ENCODE measurements at regions not wholly inside any gene's neighbourhood (a gene's known extent, or its start where the extent isn't known, plus 50 kb on each side); places are given as distances from the start of the nearest gene placed in this dataset.

- TF ChIP-seq SP1 (IDR thresholded peaks at IDR 0.05) (no peak), SUZ12 (IDR thresholded peaks at IDR 0.05) (no peak), PKNOX1 (IDR thresholded peaks at IDR 0.05) (no peak), ZNF384 (IDR thresholded peaks at IDR 0.05) (no peak), NFRKB (IDR thresholded peaks at IDR 0.05) (no peak)
Measured at GRCh38 chr6:43943781-43944250, 173.8 kb downstream of the VEGFA start.
